HepG2 (cell line): ENCODE measurements at regions not wholly inside any gene's neighbourhood (a gene's known extent, or its start where the extent isn't known, plus 50 kb on each side); places are given as distances from the start of the nearest gene placed in this dataset.

Source experiments
- ATAC-seq: fragments of 200-7000 bp; cut with Tn5 transposase; 3 replicates; pipeline ENCODE4 v1.9.1; 2020; ENCODE audit warnings: mild to moderate bottlenecking, moderate library complexity
- BruUV-seq: library from RNA; stranded (reverse); fragments of 400-500 nt; replicated peaks from 2 replicates; lab custom pipeline; 2021; lab: Mats Ljungman, UMichigan
- CTCF ChIA-PET: fragments of 300-600 bp; formaldehyde crosslinking; extraction: SDS; loops from one replicate; lab custom pipeline; 2021; ENCODE audit warnings: low total read pairs, inconsistent platforms, low intra/inter-chr PET ratio; lab: Yijun Ruan, JAX
- POLR2A ChIA-PET: fragments of 350-600 bp; sonication (Branson Sonifier 250); formaldehyde crosslinking; loops from one replicate; lab custom pipeline; 2020; ENCODE audit warnings: antibody characterized with exemption, inconsistent platforms; lab: Yijun Ruan, JAX
- DNase-seq: peaks from one replicate; pipeline ENCODE4 v3.0.0-alpha.2; 2015; ENCODE audit warnings: low spot score
- FAIRE-seq: peaks from 3 replicates; lab custom pipeline; 2011; peaks lifted over from hg19 to GRCh38; lab: Jason Lieb, UNC
- H2AFZ ChIP-seq: one replicate; pipeline ENCODE4 v1.6.1; 2011; ENCODE audit warnings: low read length, inconsistent platforms
- H3K27ac ChIP-seq: fragments of 300-600 bp; 3 replicates; pipeline ENCODE4 v1.8.0; 2011; ENCODE audit warnings: mixed run types, mild to moderate bottlenecking, mixed read lengths, low read length, inconsistent platforms; ENCODE audit not compliant: insufficient read depth; ENCODE audit errors: extremely low read length
- H3K27me3 ChIP-seq, 2 experiments: fragments of 200-600 bp in 1 of 2; 2 replicates in 1 of 2; 3 replicates in 1 of 2; pipeline versions ENCODE4 v1.6.0 to v1.8.0; 2011; ENCODE audit warnings: low read length in 2 of 2, mild to moderate bottlenecking in 2 of 2, moderate library complexity in 2 of 2, inconsistent platforms in 1 of 2; ENCODE audit not compliant: insufficient read depth in 2 of 2, control insufficient read depth in 1 of 2
- H3K36me3 ChIP-seq, 2 experiments: fragments of 200-600 bp in 1 of 2; replicated peaks in 1 of 2; 2 replicates in 1 of 2; 3 replicates in 1 of 2; pipeline versions ENCODE4 v1.5.1 to v1.8.0; 2011; ENCODE audit warnings: low read length in 2 of 2, inconsistent platforms in 1 of 2; ENCODE audit not compliant: insufficient read depth in 2 of 2, control insufficient read depth in 1 of 2
- H3K4me1 ChIP-seq: 2 replicates; pipeline ENCODE4 v1.5.1; 2012; ENCODE audit warnings: low read length, inconsistent platforms; ENCODE audit not compliant: insufficient read depth
- H3K4me2 ChIP-seq: 2 replicates; pipeline ENCODE4 v1.6.0; 2011; ENCODE audit warnings: low read depth, low read length, inconsistent platforms
- H3K4me3 ChIP-seq, 3 experiments: fragments of 200-600 bp in 1 of 3; sonication (generic), shearing (Covaris generic) in 1 of 3; replicated peaks in 1 of 3; 2 replicates each; pipeline ENCODE4 v1.5.1; 2011 to 2016; ENCODE audit warnings: low read length in 3 of 3, inconsistent platforms in 2 of 3, low read depth in 2 of 3, mild to moderate bottlenecking in 2 of 3, control low read depth in 1 of 3, mixed read lengths in 1 of 3; ENCODE audit not compliant: insufficient read depth in 1 of 3
- H3K79me2 ChIP-seq: one replicate; pipeline ENCODE4 v1.6.1; 2011; ENCODE audit warnings: low read length, inconsistent platforms; ENCODE audit not compliant: insufficient read depth
- H3K9ac ChIP-seq: 2 replicates; pipeline ENCODE4 v1.6.0; 2011; ENCODE audit warnings: mild to moderate bottlenecking, low read depth, low read length, inconsistent platforms; ENCODE audit not compliant: insufficient read depth
- H3K9me3 ChIP-seq: 2 replicates; pipeline ENCODE4 v1.5.1; 2012; ENCODE audit warnings: mild to moderate bottlenecking, low read length
- H4K20me1 ChIP-seq: 2 replicates; pipeline ENCODE4 v1.6.0; 2011; ENCODE audit warnings: inconsistent platforms, mild to moderate bottlenecking, low read length, moderate library complexity; ENCODE audit not compliant: insufficient read depth
- AKNA ChIP-seq: sonication (generic); formaldehyde crosslinking; IDR thresholded peaks from 2 replicates; pipeline ENCODE4 v1.4.0; 2020; ENCODE audit warnings: missing genetic modification reagents, borderline replicate concordance
- DMAP1 ChIP-seq: IDR thresholded peaks from 2 replicates; pipeline ENCODE4 v1.6.1; 2016
- FOXM1 ChIP-seq: sonication (generic); formaldehyde crosslinking; IDR thresholded peaks from 2 replicates; pipeline ENCODE4 v1.5.0; 2020; ENCODE audit warnings: missing genetic modification reagents
- KIAA2018 ChIP-seq: sonication (generic); formaldehyde crosslinking; IDR thresholded peaks from 2 replicates; pipeline ENCODE4 v1.5.0; 2020; ENCODE audit warnings: mild to moderate bottlenecking, missing genetic modification reagents, borderline replicate concordance
- NFYB ChIP-seq: sonication (generic); formaldehyde crosslinking; IDR thresholded peaks from 2 replicates; pipeline ENCODE4 v1.4.0; 2020; ENCODE audit warnings: missing genetic modification reagents
- SRSF1 ChIP-seq: fragments of 200-400 bp; formaldehyde crosslinking; optimal IDR thresholded peaks from 2 replicates; pipeline ENCODE3; 2017; ENCODE audit warnings: mild to moderate bottlenecking, low read depth, low read length, moderate library complexity
- THAP11 ChIP-seq: IDR thresholded peaks from 2 replicates; pipeline ENCODE4 v1.6.1; 2016; ENCODE audit warnings: missing biosample characterization, missing genetic modification reagents
- ZFP36 ChIP-seq: fragments of 150-350 bp; IDR thresholded peaks from 2 replicates; pipeline ENCODE4 v1.6.1; 2018; ENCODE audit warnings: borderline replicate concordance, low read length, low read depth; ENCODE audit not compliant: partially characterized antibody
- ZNF275 ChIP-seq: sonication (generic); formaldehyde crosslinking; IDR thresholded peaks from 2 replicates; pipeline ENCODE4 v1.8.0; 2022; ENCODE audit warnings: missing genetic modification reagents, mild to moderate bottlenecking, inconsistent platforms, borderline replicate concordance
- ZNF883 ChIP-seq: sonication (generic); formaldehyde crosslinking; IDR thresholded peaks from 2 replicates; pipeline ENCODE4 v1.5.1; 2020; ENCODE audit warnings: mild to moderate bottlenecking, missing genetic modification reagents; ENCODE audit errors: not compliant biosample characterization
- WGBS: methylation state at CpG from one replicate; pipeline ENCODE4 v1.1.6; 2017; ENCODE audit warnings: low lambda C conversion rate; 5-methylcytosine and 5-hydroxymethylcytosine counted together
- in situ Hi-C: cut with HindIII; loops from 2 replicates; pipeline ENCODE4 v1.10.0; 2017; ENCODE audit warnings: low pct_unique_long_range_greater_than_20kb; ENCODE audit not compliant: extremely low pct_ligation_motif_present
- intact Hi-C: fragments of 100-400 bp; cut with micrococcal nuclease; formaldehyde crosslinking; loops from one replicate; pipeline ENCODE4 v1.10.0; 2022; ENCODE audit not compliant: unreplicated experiment

- in situ Hi-C loops (no loop called here), intact Hi-C loops (no loop called here)
- CTCF ChIA-PET: no interaction called here
- no peak overlapping the region for H3K9ac ChIP-seq
- H3K36me3 ChIP-seq: no peaks in the 10 kb centered on the region
- no peak for DNase-seq
- H4K20me1 ChIP-seq: no peaks in the 10 kb centered on the region
- H3K4me1 ChIP-seq: no peaks in the 10 kb centered on the region
- FAIRE-seq: no peak
- no peak overlapping the region for H3K4me3 ChIP-seq
- no peak overlapping the region for H2AFZ ChIP-seq
- H3K4me2 ChIP-seq: no peak overlapping the region
- H3K9me3 ChIP-seq: no peaks in the 10 kb centered on the region
- no peaks in the 10 kb centered on the region for H3K79me2 ChIP-seq
- no peak overlapping the region for H3K27ac ChIP-seq
- WGBS: 4% methylated on average over 2 of the region's 2 CpGs
- no TSS peak for BruUV-seq
- ATAC-seq: no peak
- POLR2A ChIA-PET: no interaction called here
- H3K27me3 ChIP-seq: no peaks in the 10 kb centered on the region; a peak in 1 of 5 replicates
- no peak for TF ChIP-seq THAP11 (CRISPR knock-in tag)
- no peak for TF ChIP-seq SRSF1
- TF ChIP-seq KIAA2018 (CRISPR knock-in tag): no peak
- TF ChIP-seq FOXM1: no peak
- no peak for TF ChIP-seq ZNF883 (CRISPR knock-in tag)
- TF ChIP-seq DMAP1 (CRISPR knock-in tag): no peak
- no peak for TF ChIP-seq ZFP36
- TF ChIP-seq ZNF275: no peak
- TF ChIP-seq AKNA (CRISPR knock-in tag): no peak
- TF ChIP-seq NFYB: no peak
Observed at GRCh38 chr4:30946288-30946687, 226.1 kb downstream of the PCDH7 start.
